ENCODE measurements at regions not wholly inside any gene's neighbourhood (a gene's known extent, or its start where the extent isn't known, plus 50 kb on each side); places are given as distances from the start of the nearest gene placed in this dataset.

- Histone ChIP-seq H3K9me3 (replicated peaks in 1 of 3) (no peaks in the 10 kb centered on the region), H3K4me1 (replicated peaks in 1 of 2) (no peaks in the 10 kb centered on the region), H3K27ac (no peak overlapping the region), H3K27me3 (no peaks in the 10 kb centered on the region), H3K4me3 (no peak overlapping the region), H3K36me3 (replicated peaks in 1 of 2) (no peaks in the 10 kb centered on the region)
- no peak for TF ChIP-seq CTCF (IDR thresholded peaks at IDR 0.05)
- no peak for TF ChIP-seq POLR2A (IDR thresholded peaks at IDR 0.05)
- 69 to 86% (median 82%) methylated on average over 3 of the region's 3 CpGs for WGBS, 4 donors
- DNase-seq = no peak
- intact Hi-C loops (cut with DNase I) = no loop called here
These were observed 188.3 kb upstream of the CNTN4 start for GRCh38 chr3:1910322-1910721.

GRCh38 chr3:1929788-1930414, 168.8 kb upstream of the CNTN4 start:
- H3K4me3 ChIP-seq = no peak overlapping the region
- H3K36me3 ChIP-seq (replicated peaks in 1 of 2) = no peaks in the 10 kb centered on the region
- no peaks in the 10 kb centered on the region for H3K9me3 ChIP-seq (replicated peaks in 1 of 3)
- no peak overlapping the region for H3K27ac ChIP-seq
- DNase-seq = no peak
- whole genome bisulfite sequencing, 4 donors = 68 to 82% (median 76%) methylated on average over 8 of the region's 8 CpGs
- TF ChIP-seq POLR2A (IDR thresholded peaks at IDR 0.05) (no peak), CTCF (IDR thresholded peaks at IDR 0.05) (no peak)
- intact Hi-C loops (cut with DNase I) = no loop called here
- no peaks in the 10 kb centered on the region for H3K4me1 ChIP-seq (replicated peaks in 1 of 2)
- no peaks in the 10 kb centered on the region for H3K27me3 ChIP-seq

- Histone ChIP-seq H3K4me3 (no peak overlapping the region), H3K36me3 (replicated peaks in 1 of 2) (no peaks in the 10 kb centered on the region), H3K27ac (no peak overlapping the region), H3K4me1 (replicated peaks in 1 of 2) (no peaks in the 10 kb centered on the region), H3K9me3 (replicated peaks in 1 of 3) (no peaks in the 10 kb centered on the region), H3K27me3 (no peaks in the 10 kb centered on the region)
- intact Hi-C loops (cut with DNase I) = no loop called here
- no peak for TF ChIP-seq CTCF (IDR thresholded peaks at IDR 0.05)
- no peak for TF ChIP-seq POLR2A (IDR thresholded peaks at IDR 0.05)
- no peak for DNase-seq
- 79 to 87% (median 83%) methylated on average over 4 of the region's 4 CpGs for WGBS, 4 donors
These were observed 159.7 kb upstream of the CNTN4 start for GRCh38 chr3:1938975-1939374.

GRCh38 chr3:1942781-1943180, 155.9 kb upstream of the CNTN4 start:
- Histone ChIP-seq H3K9me3 (replicated peaks in 1 of 3) (no peaks in the 10 kb centered on the region), H3K27ac (no peak overlapping the region), H3K27me3 (no peaks in the 10 kb centered on the region), H3K4me3 (no peak overlapping the region), H3K36me3 (replicated peaks in 1 of 2) (no peaks in the 10 kb centered on the region), H3K4me1 (replicated peaks in 1 of 2) (no peaks in the 10 kb centered on the region)
- TF ChIP-seq POLR2A (IDR thresholded peaks at IDR 0.05) (no peak), CTCF (IDR thresholded peaks at IDR 0.05) (no peak)
- DNase-seq = no peak
- intact Hi-C loops (cut with DNase I) = no loop called here
- 50 to 70% (median 62%) methylated on average over 1 of the region's 1 CpG for WGBS, 4 donors

Data from adrenal gland (tissue), 9 donors.